ENCODE measurements at regions not wholly inside any gene's neighbourhood (a gene's known extent, or its start where the extent isn't known, plus 50 kb on each side); places are given as distances from the start of the nearest gene placed in this dataset.

DNA sequence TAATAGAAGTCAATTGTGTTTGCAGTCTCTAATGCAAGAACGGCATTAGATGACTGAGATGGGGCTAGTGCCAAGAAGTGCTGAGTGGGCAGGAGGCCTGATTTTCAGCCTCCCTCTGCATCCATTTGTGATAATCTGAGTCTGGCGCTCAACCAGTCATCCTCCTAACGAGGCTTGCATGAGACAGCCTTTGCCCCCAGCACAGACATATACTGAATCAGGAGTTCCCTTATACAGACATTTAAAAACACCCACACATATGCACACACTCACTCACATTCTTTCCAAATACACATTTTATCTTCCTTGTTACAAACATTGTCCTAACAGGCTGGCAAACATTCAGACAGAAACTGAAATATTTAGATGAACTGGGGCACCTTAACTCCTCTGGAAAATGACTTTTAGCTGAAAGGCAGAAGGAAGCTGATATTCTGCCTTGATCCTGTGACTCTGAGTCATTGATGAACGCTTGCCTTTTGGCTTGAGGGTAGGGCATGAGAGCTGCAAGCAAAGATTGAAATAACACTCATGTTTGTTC is 562.3 kb downstream of the DHX35 start:
- DNase-seq, result no peak

DNA sequence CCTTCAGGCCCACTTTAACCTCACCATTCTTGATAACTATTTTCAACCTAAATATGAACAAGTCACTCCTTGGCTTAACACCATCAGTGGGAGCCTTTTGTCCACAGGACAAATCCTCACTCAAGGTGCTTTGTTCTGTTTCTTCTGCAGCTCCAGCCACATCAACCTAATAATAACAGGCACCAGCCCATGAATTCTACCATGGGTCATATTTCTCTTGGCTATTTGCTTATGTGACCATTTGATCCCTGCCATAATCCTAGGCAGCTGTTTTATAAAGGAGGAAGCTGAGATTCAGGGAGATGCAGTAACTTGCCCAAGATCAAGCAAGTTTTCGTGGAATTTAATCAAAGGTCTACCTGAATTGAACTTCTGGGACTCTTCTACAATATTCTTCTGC is 561.3 kb downstream of the DHX35 start:
- DNase-seq, result no peak

- DNase-seq, result no peak
Observed at GRCh38 chr20:39518654-39519053, 556.5 kb downstream of the DHX35 start.

GRCh38 chr20:39516964-39517363 is 554.8 kb downstream of the DHX35 start:
- DNase-seq, result no peak

GRCh38 chr20:39504710-39505094 is 542.6 kb downstream of the DHX35 start:
- DNase-seq, result no peak

DNA sequence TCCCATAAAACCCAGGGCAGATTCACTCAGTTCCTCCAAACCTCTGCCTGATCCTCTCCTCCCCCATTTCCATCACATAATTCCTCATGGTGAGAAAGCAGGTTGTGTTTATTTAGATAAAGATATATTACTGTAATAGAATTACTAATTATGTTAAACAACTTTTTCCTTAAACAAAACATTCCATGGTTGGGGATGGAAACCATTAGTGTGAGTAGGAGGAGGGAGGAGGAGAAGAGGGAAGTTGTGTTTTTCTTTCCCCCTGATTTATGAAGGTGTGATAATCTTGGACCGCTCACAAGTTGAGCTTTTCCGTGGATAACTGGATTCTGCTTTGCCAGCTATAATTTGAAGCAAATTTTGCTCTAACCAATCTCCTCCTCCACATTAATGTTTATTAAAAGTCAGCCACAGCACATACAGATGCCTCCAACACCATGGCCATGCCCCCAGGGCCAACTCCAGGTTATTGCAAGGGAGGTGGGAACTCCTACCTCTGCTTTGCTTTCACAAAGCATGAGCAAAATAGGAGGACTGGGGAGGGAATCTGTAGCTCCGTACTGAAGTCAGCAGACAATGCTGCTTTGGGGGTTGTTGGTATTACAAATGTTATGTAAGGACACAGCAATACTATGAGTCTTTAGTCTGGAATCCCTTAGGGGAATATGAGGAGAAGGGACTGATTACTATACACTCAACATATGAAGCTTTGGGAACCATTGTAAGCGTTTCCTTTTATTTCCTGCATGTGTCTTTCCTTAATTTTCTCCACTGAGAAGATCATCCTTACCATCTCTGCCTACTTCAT is 542.0 kb downstream of the DHX35 start:
- DNase-seq, result no peak

GRCh38 chr20:39492223-39492797 is 530.2 kb downstream of the DHX35 start:
- DNase-seq, result no peak

GRCh38 chr20:39491711-39492110 is 529.6 kb downstream of the DHX35 start:
- no peak for DNase-seq

- DNase-seq, result no peak
Observed at GRCh38 chr20:39489986-39490560, 527.9 kb downstream of the DHX35 start.

GRCh38 chr20:39480276-39481043 is 518.3 kb downstream of the DHX35 start:
- DNase-seq, result no peak

GRCh38 chr20:39479196-39479810 is 517.2 kb downstream of the DHX35 start:
- no peak for DNase-seq

GRCh38 chr20:39474879-39475278 is 512.7 kb downstream of the DHX35 start:
- no peak for DNase-seq

GRCh38 chr20:39473536-39473935 is 511.4 kb downstream of the DHX35 start:
- DNase-seq, result no peak

DNA sequence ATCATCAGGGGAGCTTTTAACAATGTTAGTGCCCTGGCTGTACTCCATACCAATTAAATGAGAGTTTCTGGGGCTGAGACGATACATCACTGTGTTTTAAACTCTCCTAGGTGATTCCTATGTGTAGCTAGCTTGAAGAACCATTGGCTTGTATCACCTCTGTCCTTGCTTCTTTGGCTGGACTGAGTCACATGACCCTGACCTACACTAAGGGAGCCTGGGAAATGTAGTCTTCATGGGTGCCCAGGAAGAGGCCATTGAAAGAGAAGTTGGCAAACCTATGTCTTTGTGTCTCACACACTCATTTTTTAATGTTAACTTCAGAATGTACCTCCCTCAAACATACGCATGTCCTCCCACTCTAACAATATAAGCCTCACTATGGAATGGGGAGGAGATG is 506.6 kb downstream of the DHX35 start:
- DNase-seq, result no peak

GRCh38 chr20:39464238-39464637 is 502.1 kb downstream of the DHX35 start:
- DNase-seq, result no peak

- DNase-seq, result no peak
Observed at GRCh38 chr20:39462416-39462945, 500.3 kb downstream of the DHX35 start.

DNA sequence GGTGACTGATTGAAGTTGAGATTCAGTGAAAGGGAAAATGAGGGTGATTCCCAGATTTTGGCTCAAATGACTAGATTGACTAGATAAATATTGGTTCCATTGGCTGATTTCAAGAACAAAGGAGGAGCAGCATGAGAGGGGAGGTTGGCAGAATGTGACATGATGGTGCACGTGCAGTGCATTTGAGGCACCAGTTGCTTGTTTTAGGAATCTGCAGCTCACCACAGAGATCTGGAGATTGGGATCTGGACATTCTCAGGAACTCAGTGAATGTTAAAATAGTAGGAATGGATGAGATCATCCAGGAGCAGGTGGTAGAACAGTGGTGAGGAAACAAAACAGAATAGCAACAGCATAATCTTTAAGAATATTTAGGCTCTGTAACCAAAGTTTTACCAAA is 496.3 kb downstream of the DHX35 start:
- no peak for DNase-seq

DNA sequence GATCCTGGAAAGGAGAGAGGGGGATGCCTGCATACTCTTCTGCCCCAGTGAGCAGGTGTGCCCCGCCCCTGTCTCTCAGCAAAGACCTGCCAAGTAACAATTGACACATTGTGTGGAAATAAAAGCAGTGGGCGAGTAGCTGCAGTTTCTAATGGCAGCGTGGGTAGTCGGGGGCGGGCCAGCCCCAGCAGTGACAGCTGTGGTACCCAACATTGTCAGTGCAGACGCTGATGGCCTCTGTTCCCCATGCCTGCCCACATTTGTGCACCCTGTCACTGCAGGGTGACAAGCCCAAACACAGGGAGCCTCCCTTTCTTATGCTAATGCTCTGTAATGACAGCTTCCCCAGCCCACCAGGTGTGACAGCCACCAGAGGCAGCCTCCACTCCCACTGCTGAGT is 491.7 kb downstream of the DHX35 start:
- no peak for DNase-seq

DNA sequence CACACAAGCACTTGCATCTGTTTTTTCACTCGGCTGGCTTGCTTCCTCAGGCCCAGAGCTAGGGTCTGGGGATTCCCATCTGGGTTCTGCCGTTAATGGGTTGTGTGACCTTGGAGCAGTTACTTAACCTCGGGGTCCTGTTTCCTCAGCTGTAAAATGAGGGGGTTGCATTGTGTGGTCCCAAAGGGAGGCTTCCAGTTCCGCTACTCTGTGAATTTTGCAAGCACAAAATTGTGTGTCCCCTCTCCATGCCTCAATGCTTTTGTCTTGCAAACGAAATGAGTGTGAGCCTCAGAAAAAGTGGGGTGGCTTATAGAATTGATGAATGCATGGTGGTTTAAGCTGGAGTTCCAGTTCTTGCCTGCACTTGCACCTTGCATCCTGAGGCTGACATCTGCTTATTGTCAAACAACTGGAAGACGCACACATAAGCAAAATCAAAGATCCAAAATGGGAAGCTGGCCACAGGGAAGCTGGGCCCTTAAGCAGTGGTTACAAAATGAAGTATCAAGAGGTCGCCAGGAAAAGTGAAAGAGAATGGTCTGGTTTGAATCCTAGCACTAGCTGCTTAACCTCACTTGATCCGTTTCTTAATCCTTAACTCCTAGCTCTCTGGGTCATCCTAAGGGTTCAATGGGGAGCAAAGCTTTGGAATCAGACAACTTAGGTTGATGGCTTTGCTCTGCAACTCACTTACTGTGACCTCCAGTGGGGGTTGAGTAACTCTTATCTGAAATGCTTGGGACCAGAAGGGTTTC is 490.6 kb downstream of the DHX35 start:
- no peak for DNase-seq

DNA sequence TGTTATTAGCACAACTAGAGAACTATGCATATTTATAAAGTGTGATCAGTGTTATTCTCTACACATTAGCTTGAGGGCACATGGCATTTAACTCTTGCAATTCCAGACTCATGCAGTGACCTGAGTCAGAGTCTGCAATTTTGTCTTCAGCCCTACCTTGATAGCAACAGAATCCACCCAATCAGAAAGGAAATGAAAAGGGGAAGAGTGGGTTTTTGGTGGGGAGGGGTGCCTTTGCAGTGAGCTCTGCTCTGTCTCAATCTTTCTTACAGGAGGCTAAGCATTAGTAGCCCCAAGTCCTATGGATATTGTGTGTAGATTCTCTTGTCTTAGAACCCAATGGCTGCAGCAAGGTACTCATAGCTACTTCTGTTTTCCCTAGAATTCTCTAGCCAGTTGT is 489.2 kb downstream of the DHX35 start:
- DNase-seq, result no peak

GRCh38 chr20:39446397-39446796 is 484.3 kb downstream of the DHX35 start:
- no peak for DNase-seq

GRCh38 chr20:39445095-39445494 is 483.0 kb downstream of the DHX35 start:
- DNase-seq, result no peak
